Colonic mucosa (tissue), 4 donors: ENCODE measurements at regions not wholly inside any gene's neighbourhood (a gene's known extent, or its start where the extent isn't known, plus 50 kb on each side); places are given as distances from the start of the nearest gene placed in this dataset.

Experiments used
- DNase-seq: peaks from one replicate; pipeline ENCODE4 v3.0.0-alpha.2; 2020
- H3K27ac ChIP-seq: fragments of 200-600 bp; one replicate; pipeline ENCODE4 v1.8.0; 2021
- H3K27me3 ChIP-seq: fragments of 200-600 bp; one replicate; pipeline ENCODE4 v1.8.0; 2021
- H3K36me3 ChIP-seq: fragments of 200-600 bp; one replicate; pipeline ENCODE4 v1.8.0; 2021
- H3K4me1 ChIP-seq: fragments of 200-600 bp; one replicate; pipeline ENCODE4 v1.8.0; 2021; ENCODE audit warnings: mild to moderate bottlenecking
- H3K4me3 ChIP-seq: fragments of 200-600 bp; one replicate; pipeline ENCODE4 v1.8.0; 2021
- H3K9ac ChIP-seq, 2 donors: one replicate each; pipeline ENCODE4 v1.7.0; 2013; ENCODE audit warnings: control low read depth in 2 of 2, low read depth in 2 of 2, low read length in 2 of 2
- H3K9me3 ChIP-seq: fragments of 200-600 bp; one replicate; pipeline ENCODE4 v1.8.0; 2021
- intact Hi-C: fragments of 100-400 bp; cut with DNase I; formaldehyde crosslinking; loops from one replicate; pipeline ENCODE4 v1.14.1; 2022
- TF ChIP-seq, protein P1 (sequence below): fragments of 200-600 bp; IDR thresholded peaks from one replicate; pipeline ENCODE4 v1.8.0; 2022; ENCODE audit warnings: antibody characterized with exemption, mild to moderate bottlenecking
- donor health status: healthy.
- donor health status: DM: no; HTN: no; CAD: no.
- donor health status: DM: no; HTN: no; CAD: no.

GRCh38 chr2:8043295-8043694 lies 638.6 kb upstream of the ID2 start:
- no peak overlapping the region for H3K4me3 ChIP-seq
- no peak for DNase-seq
- no peaks in the 10 kb centered on the region for H3K36me3 ChIP-seq
- H3K4me1 ChIP-seq = no peaks in the 10 kb centered on the region
- no peak overlapping the region for H3K27ac ChIP-seq
- TF ChIP-seq, protein P1, sequence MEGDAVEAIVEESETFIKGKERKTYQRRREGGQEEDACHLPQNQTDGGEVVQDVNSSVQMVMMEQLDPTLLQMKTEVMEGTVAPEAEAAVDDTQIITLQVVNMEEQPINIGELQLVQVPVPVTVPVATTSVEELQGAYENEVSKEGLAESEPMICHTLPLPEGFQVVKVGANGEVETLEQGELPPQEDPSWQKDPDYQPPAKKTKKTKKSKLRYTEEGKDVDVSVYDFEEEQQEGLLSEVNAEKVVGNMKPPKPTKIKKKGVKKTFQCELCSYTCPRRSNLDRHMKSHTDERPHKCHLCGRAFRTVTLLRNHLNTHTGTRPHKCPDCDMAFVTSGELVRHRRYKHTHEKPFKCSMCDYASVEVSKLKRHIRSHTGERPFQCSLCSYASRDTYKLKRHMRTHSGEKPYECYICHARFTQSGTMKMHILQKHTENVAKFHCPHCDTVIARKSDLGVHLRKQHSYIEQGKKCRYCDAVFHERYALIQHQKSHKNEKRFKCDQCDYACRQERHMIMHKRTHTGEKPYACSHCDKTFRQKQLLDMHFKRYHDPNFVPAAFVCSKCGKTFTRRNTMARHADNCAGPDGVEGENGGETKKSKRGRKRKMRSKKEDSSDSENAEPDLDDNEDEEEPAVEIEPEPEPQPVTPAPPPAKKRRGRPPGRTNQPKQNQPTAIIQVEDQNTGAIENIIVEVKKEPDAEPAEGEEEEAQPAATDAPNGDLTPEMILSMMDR = no peak
- no peaks in the 10 kb centered on the region for H3K9me3 ChIP-seq
- H3K27me3 ChIP-seq = no peaks in the 10 kb centered on the region
- no peak overlapping the region for H3K9ac ChIP-seq
- intact Hi-C loops = no loop called here

DNA sequence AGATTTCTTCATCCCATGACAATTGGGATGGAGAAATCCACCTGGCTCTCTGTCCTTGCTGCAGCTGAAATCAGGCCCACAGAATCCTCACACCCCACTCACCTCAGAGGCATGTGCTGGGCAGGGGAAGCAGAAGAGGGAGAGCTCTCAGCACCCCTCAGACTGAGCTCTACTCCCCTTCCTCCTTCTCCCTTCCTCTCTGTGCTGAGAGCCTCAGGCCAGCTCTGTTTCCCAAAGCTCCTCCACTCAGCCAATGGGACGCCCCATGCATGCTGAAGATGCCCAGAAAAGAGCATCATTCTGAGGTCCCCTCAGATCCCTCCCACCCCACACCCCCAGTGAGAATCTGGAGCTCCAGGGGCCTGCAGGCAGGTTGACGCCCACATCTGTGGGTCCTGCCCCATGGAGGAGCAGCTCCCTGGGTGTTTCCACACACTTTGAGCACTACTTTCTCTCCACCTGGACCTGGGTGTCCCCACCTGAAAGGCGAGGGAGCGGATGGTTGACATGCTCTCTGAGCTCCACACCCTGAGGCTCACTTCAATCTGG lies 637.7 kb upstream of the ID2 start:
- Histone ChIP-seq H3K4me1 (no peaks in the 10 kb centered on the region), H3K4me3 (no peak overlapping the region), H3K27me3 (no peaks in the 10 kb centered on the region), H3K27ac (no peak overlapping the region), H3K9ac (no peak overlapping the region), H3K36me3 (no peaks in the 10 kb centered on the region), H3K9me3 (no peaks in the 10 kb centered on the region)
- no peak for DNase-seq
- TF ChIP-seq, protein P1 = no peak
- intact Hi-C loops = no loop called here

GRCh38 chr2:8045081-8045614 lies 636.7 kb upstream of the ID2 start:
- no peak for DNase-seq
- Histone ChIP-seq H3K27ac (no peak overlapping the region), H3K4me1 (no peaks in the 10 kb centered on the region), H3K27me3 (no peaks in the 10 kb centered on the region), H3K9me3 (no peaks in the 10 kb centered on the region), H3K9ac (no peak overlapping the region), H3K4me3 (no peak overlapping the region), H3K36me3 (no peaks in the 10 kb centered on the region)
- TF ChIP-seq, protein P1 = no peak
- intact Hi-C loops = no loop called here

GRCh38 chr2:8046849-8047248 lies 635.0 kb upstream of the ID2 start:
- no peak for DNase-seq
- H3K4me3 ChIP-seq = no peak overlapping the region
- H3K27ac ChIP-seq = no peak overlapping the region
- intact Hi-C loops = no loop called here
- H3K36me3 ChIP-seq = no peaks in the 10 kb centered on the region
- TF ChIP-seq, protein P1 = no peak
- no peaks in the 10 kb centered on the region for H3K4me1 ChIP-seq
- H3K27me3 ChIP-seq = no peaks in the 10 kb centered on the region
- no peak overlapping the region for H3K9ac ChIP-seq
- H3K9me3 ChIP-seq = no peaks in the 10 kb centered on the region

DNA sequence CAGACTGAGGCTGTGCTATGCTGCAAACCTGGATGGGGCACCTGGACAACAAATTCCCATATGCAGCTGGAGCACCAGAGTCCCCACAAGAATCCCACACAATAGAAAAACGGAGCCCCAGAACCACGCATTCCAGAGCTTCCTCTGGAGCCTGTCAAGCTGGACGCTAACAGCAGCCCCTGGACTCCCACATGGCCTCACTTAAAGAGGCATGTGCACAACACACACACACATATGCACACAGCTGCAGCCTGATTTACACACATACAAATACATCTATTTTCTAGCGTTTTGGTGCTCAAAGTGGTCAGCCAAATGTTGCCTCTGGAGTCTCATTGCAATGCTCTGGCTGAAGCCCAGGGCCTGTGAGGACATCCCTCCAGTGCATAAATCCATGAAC lies 632.7 kb upstream of the ID2 start:
- intact Hi-C loops = no loop called here
- H3K4me3 ChIP-seq = no peak overlapping the region
- no peak overlapping the region for H3K27ac ChIP-seq
- no peaks in the 10 kb centered on the region for H3K9me3 ChIP-seq
- DNase-seq = no peak
- no peaks in the 10 kb centered on the region for H3K27me3 ChIP-seq
- no peaks in the 10 kb centered on the region for H3K4me1 ChIP-seq
- TF ChIP-seq, protein P1 = no peak
- no peak overlapping the region for H3K9ac ChIP-seq
- H3K36me3 ChIP-seq = no peaks in the 10 kb centered on the region
